C4-2B (cell line): ENCODE measurements at regions not wholly inside any gene's neighbourhood (a gene's known extent, or its start where the extent isn't known, plus 50 kb on each side); places are given as distances from the start of the nearest gene placed in this dataset.

Experiments
- H3K27ac ChIP-seq: fragments of 450-650 bp; 2 replicates; pipeline ENCODE4 v1.5.1; 2017
- ZFX ChIP-seq: fragments of 450-650 bp; IDR thresholded peaks from 2 replicates; pipeline ENCODE4 v1.6.1; 2017
- TF ChIP-seq, protein P1 (sequence below): fragments of 450-650 bp; conservative IDR thresholded peaks from 2 replicates; pipeline ENCODE4 v1.5.1; 2017; ENCODE audit warnings: mild to moderate bottlenecking

DNA sequence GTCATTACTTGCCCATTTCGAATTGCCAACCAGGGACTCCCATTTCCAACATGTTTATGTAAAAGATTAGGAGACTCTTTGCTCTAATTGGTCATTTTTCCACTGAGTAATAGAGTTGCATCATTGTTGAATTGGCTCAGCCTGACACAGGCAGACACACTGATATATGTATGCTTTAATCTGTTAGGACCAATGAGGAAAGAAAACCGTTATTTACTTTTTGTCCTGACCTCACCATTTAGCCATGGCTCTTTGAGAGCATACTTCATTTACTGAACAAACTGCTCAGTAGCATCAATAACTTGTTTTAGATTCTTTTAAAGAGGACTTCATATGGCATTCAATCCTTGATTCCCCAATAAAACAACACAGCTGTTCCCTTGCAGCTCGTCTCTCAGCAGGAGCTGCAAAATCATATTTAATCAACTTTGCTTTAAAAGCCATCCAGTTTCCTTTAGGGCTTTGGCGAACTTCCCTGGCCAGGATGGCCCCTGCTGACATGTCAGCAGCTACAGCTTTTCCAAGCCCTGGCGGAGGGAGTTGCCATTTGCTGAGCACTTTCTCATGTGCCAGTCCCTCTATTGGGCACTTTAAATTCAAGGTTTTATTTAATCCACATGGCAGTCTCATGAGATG, 251.5 kb upstream of the TNC start:
- no peak for TF ChIP-seq ZFX
- TF ChIP-seq, protein P1, sequence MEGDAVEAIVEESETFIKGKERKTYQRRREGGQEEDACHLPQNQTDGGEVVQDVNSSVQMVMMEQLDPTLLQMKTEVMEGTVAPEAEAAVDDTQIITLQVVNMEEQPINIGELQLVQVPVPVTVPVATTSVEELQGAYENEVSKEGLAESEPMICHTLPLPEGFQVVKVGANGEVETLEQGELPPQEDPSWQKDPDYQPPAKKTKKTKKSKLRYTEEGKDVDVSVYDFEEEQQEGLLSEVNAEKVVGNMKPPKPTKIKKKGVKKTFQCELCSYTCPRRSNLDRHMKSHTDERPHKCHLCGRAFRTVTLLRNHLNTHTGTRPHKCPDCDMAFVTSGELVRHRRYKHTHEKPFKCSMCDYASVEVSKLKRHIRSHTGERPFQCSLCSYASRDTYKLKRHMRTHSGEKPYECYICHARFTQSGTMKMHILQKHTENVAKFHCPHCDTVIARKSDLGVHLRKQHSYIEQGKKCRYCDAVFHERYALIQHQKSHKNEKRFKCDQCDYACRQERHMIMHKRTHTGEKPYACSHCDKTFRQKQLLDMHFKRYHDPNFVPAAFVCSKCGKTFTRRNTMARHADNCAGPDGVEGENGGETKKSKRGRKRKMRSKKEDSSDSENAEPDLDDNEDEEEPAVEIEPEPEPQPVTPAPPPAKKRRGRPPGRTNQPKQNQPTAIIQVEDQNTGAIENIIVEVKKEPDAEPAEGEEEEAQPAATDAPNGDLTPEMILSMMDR = no peak
- H3K27ac ChIP-seq = no peak overlapping the region

DNA sequence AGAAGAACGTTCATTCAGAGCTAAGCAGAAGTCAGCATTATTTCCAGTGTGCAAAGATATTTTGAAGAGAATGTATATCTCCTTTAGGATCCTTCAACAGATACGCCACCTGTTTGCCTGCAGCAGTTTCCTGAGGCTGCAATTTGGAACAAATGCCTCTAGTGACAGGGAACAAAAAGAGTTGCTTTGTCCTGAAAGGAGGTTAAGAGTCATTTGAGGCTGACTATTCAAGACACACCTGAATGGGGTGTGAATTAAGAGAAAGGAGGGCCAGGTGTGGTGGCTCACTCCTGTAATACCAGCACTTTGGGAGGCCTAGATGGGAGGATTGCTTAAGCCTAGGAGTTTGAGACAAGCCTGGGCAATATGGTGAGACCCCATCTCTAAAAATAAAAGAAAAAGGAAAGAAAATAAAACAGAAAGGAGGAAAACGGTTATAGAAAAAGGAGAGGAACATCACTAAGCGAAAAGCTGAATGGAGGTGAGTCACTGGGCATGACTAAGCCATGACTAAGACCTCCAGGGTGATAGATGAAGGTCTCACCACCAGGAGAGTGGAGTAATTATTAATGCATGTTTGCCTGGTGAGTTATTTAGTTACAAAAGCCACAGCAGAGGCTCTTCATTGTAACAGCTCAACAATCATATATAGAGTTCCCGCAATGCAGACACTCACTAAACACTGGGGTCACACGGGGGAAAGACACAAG, 255.2 kb upstream of the TNC start:
- TF ChIP-seq, protein P1 = no peak
- no peak for TF ChIP-seq ZFX
- H3K27ac ChIP-seq = no peak overlapping the region

DNA sequence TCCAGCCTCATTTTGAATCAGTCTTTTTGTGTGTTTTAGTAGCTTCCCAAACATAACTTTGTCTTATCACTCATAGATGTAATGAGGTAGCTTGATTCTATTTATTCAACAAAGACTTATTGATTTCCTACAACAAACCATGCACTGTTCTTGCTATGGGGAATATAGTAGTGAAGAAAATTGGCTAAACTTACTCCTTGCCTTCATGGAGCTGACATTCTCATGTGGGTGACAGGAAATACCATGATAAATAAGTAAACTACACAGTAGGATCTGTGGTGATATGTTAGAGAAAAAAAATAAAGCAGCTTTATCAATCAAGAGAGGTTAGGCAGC, 255.7 kb upstream of the TNC start:
- TF ChIP-seq, protein P1 = no peak
- TF ChIP-seq ZFX = no peak

DNA sequence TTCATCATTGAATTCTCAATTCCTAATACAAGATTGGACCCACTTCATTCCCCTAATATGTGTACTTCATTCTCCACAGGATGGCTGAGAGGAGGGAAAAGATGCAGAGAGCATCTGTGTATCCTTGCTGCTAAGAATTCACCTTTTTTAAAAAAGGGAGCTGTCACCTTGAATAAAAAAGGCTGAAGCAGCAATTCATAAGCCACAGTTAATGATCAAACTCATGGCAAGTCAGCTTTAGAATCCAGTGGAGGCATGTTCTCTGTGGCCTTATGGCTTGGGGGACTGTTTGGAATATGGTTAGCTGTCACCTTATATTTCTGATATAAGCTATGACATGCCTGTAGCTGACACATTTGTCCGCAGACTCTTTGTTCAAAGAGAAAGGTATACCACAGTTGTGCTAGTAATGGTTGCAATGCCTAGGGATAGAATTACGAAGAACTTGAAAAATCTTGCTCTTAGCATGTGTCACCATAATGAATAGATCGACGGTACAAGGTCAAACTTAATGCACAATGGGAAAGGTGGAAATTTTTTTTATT, 256.8 kb upstream of the TNC start:
- H3K27ac ChIP-seq = no peak overlapping the region
- TF ChIP-seq, protein P1 = no peak
- TF ChIP-seq ZFX = no peak

More for the DNA sequence above, 255.7 kb upstream of the TNC start:
- H3K27ac ChIP-seq = no peak overlapping the region

DNA sequence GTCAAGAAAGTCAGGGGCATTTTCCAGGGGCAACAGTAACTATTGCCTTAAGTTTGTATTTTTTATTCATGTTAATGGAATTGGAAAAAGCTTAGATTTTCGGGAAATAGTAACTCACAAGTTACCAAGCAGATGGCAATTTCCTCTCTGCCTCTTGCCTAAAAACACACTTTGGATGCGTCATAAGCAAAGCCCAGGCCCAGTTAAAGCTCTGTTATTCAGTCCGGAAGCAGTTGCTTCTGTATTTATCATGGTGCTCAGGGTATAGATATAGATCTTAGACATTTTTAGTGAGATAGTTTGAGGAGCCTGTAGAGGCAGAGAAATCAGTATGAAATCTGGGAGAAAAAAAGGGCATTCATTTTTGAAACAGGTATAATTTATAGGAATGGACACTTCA, 260.3 kb upstream of the TNC start:
- H3K27ac ChIP-seq = no peak overlapping the region
- TF ChIP-seq, protein P1 = no peak
- TF ChIP-seq ZFX = no peak

DNA sequence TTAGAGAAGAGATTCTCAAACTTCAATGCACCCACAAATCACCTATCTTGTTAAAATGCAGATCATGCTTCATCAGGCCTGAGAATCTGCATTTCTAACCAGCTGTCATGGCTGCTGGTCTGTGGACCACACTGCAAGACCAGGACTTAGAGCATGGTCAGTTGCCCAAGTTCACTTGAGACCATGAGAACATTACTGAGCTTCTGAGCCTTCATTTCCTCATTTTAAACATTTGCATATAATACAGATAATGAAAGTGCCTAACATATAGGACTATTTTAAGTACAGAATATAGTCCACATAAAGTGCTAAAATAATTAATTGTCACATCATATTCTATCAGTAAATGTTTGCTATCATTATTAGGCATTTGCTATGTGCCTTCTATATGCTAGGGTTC, 260.8 kb upstream of the TNC start:
- TF ChIP-seq, protein P1 = no peak
- no peak for TF ChIP-seq ZFX
- no peak overlapping the region for H3K27ac ChIP-seq

DNA sequence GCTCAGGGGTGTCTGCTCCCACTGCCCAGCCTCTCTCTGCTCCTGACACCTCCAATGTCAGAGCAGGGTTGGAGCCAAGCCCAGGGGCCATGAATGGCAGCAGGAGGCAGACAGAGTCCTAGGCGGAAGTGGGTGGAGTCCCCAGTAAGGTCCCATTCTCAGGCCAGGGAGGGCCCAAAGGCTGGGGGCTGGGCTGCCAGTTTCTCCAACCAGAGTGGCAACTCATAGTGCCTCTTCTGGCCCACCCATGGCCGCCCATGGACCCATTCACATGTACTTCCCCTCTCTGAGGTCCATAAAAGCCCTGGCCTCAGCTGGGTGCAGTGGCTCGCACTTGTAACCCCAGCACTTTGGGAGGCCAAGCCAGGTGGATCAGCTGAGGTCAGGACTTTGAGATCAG, 261.8 kb upstream of the TNC start:
- no peak overlapping the region for H3K27ac ChIP-seq
- TF ChIP-seq ZFX = no peak
- TF ChIP-seq, protein P1 = no peak
